GM12891 (cell line): ENCODE measurements at regions not wholly inside any gene's neighbourhood (a gene's known extent, or its start where the extent isn't known, plus 50 kb on each side); places are given as distances from the start of the nearest gene placed in this dataset.

ENCODE experiments used
- PAX5 ChIP-seq: IDR thresholded peaks from 2 replicates; pipeline ENCODE4 v1.6.1; 2011; ENCODE audit warnings: low read length, moderate library complexity, mild to moderate bottlenecking; ENCODE audit not compliant: insufficient read depth, severe bottlenecking
- POLR2A ChIP-seq: IDR thresholded peaks from 2 replicates; pipeline ENCODE4 v1.6.1; 2011; ENCODE audit warnings: low read depth, low read length, control low read depth
- POLR2AphosphoS5 ChIP-seq: IDR thresholded peaks from 2 replicates; pipeline ENCODE4 v1.6.1; 2011; ENCODE audit warnings: low read depth, low read length, control low read depth
- POU2F2 ChIP-seq: IDR thresholded peaks from 2 replicates; pipeline ENCODE4 v1.6.1; 2011; ENCODE audit warnings: low read depth, mild to moderate bottlenecking, control low read depth, low read length, moderate library complexity
- SPI1 ChIP-seq: IDR thresholded peaks from 2 replicates; pipeline ENCODE4 v1.6.1; 2011; ENCODE audit warnings: low read depth, low read length, control low read depth
- TAF1 ChIP-seq: IDR thresholded peaks from 2 replicates; pipeline ENCODE4 v1.6.1; 2011; ENCODE audit warnings: low read depth, low read length, control low read depth

DNA sequence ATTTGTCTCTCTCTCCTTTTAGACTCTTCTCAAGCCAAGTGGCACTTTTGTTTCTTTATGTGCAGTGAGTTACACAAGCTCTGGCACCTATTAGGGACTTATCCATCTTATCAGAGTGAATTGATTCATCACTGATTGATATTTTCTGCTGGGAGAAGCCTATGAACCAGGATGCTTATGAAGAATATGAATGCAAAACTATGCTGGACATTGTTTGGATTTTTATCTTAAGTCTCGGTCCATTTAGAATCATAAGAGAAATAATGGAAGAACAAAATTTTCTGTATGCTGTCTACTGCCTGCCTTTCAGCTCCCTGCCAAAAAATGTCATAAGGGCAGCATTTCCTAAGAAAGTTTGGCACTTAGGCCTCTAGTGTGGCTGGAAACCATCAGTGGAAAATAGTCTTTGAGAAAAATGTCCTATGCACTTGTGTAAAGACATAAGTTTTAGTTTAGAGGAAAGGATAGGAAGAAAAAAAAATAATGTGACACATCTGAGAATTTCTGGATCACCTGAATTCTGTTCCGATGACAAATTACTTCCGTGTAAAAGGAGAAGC, 365.7 kb upstream of the MAD2L1 start:
- no peak for TF ChIP-seq POLR2A
- no peak for TF ChIP-seq TAF1
- TF ChIP-seq POU2F2, result no peak
- no peak for TF ChIP-seq POLR2AphosphoS5
- no peak for TF ChIP-seq SPI1
- no peak for TF ChIP-seq PAX5
